ENCODE measurements at regions not wholly inside any gene's neighbourhood (a gene's known extent, or its start where the extent isn't known, plus 50 kb on each side); places are given as distances from the start of the nearest gene placed in this dataset.

DNA sequence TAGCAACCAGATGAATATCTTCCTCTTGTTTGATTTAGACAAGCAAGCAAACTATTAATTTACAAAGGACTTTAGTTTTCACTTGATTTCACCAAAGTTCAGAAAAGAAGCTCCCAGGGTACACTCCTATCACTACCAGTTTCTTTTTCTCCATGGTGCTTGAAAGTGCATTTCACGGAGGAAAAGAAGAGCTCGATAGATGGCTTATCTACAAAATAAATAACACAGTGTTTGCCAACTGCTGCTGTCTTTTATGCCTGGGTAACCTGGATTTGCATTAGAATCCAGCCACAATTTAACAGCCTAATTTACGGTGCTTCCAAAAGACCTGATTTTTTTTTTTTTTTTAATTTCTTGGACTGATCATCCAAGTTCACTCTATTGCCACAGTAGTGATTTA, 275.7 kb downstream of the GPR37 start:
- Histone ChIP-seq H3K4me3 (ENCODE audit: low read length) (no peak overlapping the region), H3K4me2 (ENCODE audit: low read length) (no peak overlapping the region), H3K36me3 (ENCODE audit: insufficient read depth, low read length) (no peaks in the 10 kb centered on the region), H3K27me3 (ENCODE audit: control insufficient read depth, insufficient read depth, low read length) (no peaks in the 10 kb centered on the region), H3K4me1 (ENCODE audit: control insufficient read depth, insufficient read depth, low read length) (no peaks in the 10 kb centered on the region), H3K9me3 (replicated peaks; ENCODE audit: low read length) (no peaks in the 10 kb centered on the region), H3K9ac (ENCODE audit: low read depth, low read length) (no peak overlapping the region)

DNA sequence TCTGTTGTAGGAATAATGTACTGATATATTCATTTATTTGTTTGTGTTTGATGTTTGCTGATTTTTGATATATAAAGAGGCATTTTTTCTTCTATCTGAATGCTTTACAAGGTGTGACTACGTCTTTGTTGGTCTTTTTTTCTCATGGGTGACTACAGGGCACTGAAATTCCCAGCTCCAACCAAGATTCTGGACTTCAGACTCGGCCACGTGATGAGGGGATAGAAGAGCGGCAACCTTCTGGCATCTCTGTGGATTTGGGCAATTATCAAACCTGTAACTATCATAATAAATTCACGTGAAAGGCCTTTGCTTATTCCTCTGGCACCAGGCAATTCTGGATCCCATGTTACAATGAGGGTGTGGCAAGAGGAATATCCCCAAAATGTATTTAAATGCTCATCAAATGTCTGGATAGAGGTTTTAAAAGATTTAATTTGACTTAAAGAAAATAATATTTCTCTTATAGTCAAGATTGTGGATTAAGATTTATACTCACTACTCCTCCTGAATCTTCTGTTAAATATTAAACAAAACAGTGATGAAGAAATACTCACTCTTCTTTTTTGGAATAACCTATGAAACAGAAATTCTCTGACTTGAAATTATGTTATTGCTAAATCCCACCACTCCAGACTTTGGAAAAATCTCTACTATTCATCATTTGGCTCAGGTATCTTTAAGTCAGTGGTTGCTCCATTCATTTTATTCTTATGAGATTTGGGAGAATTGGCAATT, 276.3 kb downstream of the GPR37 start:
- H3K4me1 ChIP-seq (ENCODE audit: control insufficient read depth, insufficient read depth, low read length), result no peaks in the 10 kb centered on the region
- no peaks in the 10 kb centered on the region for H3K9me3 ChIP-seq (replicated peaks; ENCODE audit: low read length)
- H3K27me3 ChIP-seq (ENCODE audit: control insufficient read depth, insufficient read depth, low read length), result no peaks in the 10 kb centered on the region
- H3K36me3 ChIP-seq (ENCODE audit: insufficient read depth, low read length), result no peaks in the 10 kb centered on the region
- H3K4me2 ChIP-seq (ENCODE audit: low read length), result no peak overlapping the region
- H3K4me3 ChIP-seq (ENCODE audit: low read length), result no peak overlapping the region
- no peak overlapping the region for H3K9ac ChIP-seq (ENCODE audit: low read depth, low read length)

DNA sequence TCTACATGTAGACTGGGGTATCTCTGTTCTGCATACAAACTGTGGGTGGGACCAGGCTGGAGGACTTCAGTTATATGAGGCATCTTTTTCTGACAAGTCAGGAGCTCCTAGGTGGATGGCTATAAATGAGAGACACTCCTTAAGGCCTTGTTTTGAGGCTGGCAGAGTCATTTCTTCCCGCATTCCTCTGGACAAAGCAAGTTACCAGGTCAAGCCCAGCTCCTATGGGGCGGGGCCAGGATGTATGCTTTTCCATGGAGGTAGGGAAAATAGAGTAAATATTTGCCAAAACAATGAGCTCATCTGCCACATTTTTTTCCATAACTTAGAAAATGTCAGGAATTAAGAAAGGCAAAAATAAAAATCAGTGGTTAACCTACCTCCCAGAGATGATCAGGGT, 283.4 kb downstream of the GPR37 start:
- no peaks in the 10 kb centered on the region for H3K4me1 ChIP-seq (ENCODE audit: control insufficient read depth, insufficient read depth, low read length)
- no peak overlapping the region for H3K4me2 ChIP-seq (ENCODE audit: low read length)
- no peak overlapping the region for H3K4me3 ChIP-seq (ENCODE audit: low read length)
- no peaks in the 10 kb centered on the region for H3K36me3 ChIP-seq (ENCODE audit: insufficient read depth, low read length)
- H3K9ac ChIP-seq (ENCODE audit: low read depth, low read length), result no peak overlapping the region
- H3K9me3 ChIP-seq (replicated peaks; ENCODE audit: low read length), result no peaks in the 10 kb centered on the region
- H3K27me3 ChIP-seq (ENCODE audit: control insufficient read depth, insufficient read depth, low read length), result no peaks in the 10 kb centered on the region

DNA sequence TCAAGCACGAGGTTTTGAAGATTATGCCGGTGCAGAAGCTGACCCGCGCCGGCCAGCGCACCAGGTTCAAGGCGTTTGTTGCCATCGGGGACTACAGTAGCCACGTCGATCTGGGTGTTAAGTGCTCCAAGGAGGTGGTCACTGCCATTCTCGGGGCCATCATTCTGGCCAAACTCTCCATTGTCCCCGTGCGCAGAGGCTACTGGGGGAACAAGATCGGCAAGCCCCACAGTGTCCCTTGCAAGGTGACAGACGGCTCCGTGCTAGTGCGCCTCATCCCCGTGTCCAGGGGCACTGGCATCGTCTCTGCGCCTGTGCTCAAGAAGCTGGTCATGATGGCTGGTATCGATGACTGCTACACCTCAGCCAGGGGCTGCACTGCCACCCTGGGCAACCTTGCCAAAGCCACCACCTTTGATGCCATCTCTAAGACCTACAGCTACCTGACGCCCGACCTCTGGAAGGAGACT, 284.7 kb downstream of the GPR37 start:
- no peaks in the 10 kb centered on the region for H3K27me3 ChIP-seq (ENCODE audit: control insufficient read depth, insufficient read depth, low read length)
- no peak overlapping the region for H3K9ac ChIP-seq (ENCODE audit: low read depth, low read length)
- H3K9me3 ChIP-seq (replicated peaks; ENCODE audit: low read length), result no peaks in the 10 kb centered on the region
- H3K4me3 ChIP-seq (ENCODE audit: low read length), result no peak overlapping the region
- no peak overlapping the region for H3K4me2 ChIP-seq (ENCODE audit: low read length)
- H3K4me1 ChIP-seq (ENCODE audit: control insufficient read depth, insufficient read depth, low read length), result no peaks in the 10 kb centered on the region
- no peaks in the 10 kb centered on the region for H3K36me3 ChIP-seq (ENCODE audit: insufficient read depth, low read length)

DNA sequence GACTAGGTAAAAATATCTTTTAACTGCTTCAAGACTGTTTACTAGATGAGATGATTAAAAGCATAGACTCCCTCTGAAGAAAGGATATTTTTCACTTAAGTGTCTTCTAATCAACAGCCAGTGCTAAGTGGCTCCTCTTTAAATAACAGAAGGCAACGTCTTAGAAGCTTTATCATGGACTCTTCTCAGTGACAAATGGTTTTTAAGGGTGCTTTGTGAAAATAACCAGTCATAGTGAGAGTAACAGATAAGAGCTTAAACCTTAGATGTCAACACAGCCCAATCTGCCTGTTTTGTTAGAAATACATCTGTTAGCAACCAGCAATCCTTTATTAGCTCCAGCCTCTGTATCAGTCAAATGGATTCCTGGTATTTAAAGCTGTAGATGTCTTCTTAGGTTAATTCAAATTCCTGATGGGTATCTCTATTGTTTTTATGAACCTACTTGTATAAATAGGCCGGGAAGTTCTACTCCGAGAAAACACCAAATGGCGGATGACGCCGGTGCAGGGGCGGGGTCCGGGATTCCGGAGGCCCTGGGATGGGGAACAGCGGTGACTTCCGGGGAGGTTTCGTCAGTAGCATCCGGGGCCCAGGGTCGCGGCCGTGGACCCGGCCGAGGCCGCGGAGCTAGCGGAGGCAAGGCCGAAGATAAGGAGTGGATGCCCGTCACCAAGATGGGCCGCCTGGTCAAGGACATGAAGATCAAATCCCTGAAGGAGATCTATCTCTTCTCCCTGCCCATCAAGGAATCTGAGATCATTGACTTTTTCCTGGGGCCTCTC, 285.4 kb downstream of the GPR37 start:
- no peak overlapping the region for H3K9ac ChIP-seq (ENCODE audit: low read depth, low read length)
- H3K36me3 ChIP-seq (ENCODE audit: insufficient read depth, low read length), result no peaks in the 10 kb centered on the region
- H3K9me3 ChIP-seq (replicated peaks; ENCODE audit: low read length), result no peaks in the 10 kb centered on the region
- H3K27me3 ChIP-seq (ENCODE audit: control insufficient read depth, insufficient read depth, low read length), result no peaks in the 10 kb centered on the region
- H3K4me3 ChIP-seq (ENCODE audit: low read length), result no peak overlapping the region
- no peak overlapping the region for H3K4me2 ChIP-seq (ENCODE audit: low read length)
- no peaks in the 10 kb centered on the region for H3K4me1 ChIP-seq (ENCODE audit: control insufficient read depth, insufficient read depth, low read length)

DNA sequence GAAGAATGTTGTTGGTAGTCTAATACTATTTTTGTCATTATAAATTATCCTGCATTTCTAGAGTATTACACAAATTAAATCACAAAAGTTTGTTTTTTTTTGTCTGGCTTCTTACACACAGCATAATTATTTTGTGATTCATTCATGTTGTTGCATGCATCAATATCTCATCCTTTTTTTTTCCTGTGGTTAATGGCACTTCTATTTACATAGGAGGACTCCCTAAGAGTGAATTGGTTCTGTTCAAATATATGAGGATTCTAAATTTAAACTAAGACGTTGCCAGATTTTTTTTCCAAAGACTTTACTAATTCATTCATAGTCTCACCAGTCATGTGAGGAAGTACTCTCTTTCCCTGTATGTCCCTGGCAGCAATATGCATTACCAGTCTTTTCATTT, 303.3 kb downstream of the GPR37 start:
- no peaks in the 10 kb centered on the region for H3K9me3 ChIP-seq (replicated peaks; ENCODE audit: low read length)
- no peaks in the 10 kb centered on the region for H3K36me3 ChIP-seq (ENCODE audit: insufficient read depth, low read length)
- peaks cover 26% of the 10 kb centered on the region for H3K4me1 ChIP-seq (ENCODE audit: control insufficient read depth, insufficient read depth, low read length)
- no peak overlapping the region for H3K4me2 ChIP-seq (ENCODE audit: low read length)
- no peak overlapping the region for H3K9ac ChIP-seq (ENCODE audit: low read depth, low read length)
- no peak overlapping the region for H3K4me3 ChIP-seq (ENCODE audit: low read length)
- no peaks in the 10 kb centered on the region for H3K27me3 ChIP-seq (ENCODE audit: control insufficient read depth, insufficient read depth, low read length)

DNA sequence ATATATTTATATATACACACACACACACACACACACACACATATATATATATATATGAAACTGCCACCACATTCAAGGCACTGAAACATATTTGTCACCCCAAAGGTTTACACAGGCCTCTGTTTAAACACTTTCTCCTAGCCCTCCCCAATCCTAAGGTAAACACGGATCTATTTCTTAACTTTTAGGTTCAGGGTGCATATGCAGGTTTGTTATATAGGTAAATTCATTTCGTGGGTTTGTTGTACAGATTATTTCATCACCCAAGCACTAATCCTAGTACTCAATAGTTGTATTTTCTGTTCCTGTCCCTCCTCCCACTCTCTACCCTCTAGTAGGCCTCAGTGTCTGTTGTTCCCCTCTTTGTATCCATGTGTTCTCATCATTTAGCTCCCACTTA, 305.0 kb downstream of the GPR37 start:
- Histone ChIP-seq H3K36me3 (ENCODE audit: insufficient read depth, low read length) (no peaks in the 10 kb centered on the region), H3K4me1 (ENCODE audit: control insufficient read depth, insufficient read depth, low read length) (peaks cover 26% of the 10 kb centered on the region), H3K4me2 (ENCODE audit: low read length) (no peak overlapping the region), H3K9ac (ENCODE audit: low read depth, low read length) (no peak overlapping the region), H3K9me3 (replicated peaks; ENCODE audit: low read length) (no peaks in the 10 kb centered on the region), H3K4me3 (ENCODE audit: low read length) (no peak overlapping the region), H3K27me3 (ENCODE audit: control insufficient read depth, insufficient read depth, low read length) (no peaks in the 10 kb centered on the region)

DNA sequence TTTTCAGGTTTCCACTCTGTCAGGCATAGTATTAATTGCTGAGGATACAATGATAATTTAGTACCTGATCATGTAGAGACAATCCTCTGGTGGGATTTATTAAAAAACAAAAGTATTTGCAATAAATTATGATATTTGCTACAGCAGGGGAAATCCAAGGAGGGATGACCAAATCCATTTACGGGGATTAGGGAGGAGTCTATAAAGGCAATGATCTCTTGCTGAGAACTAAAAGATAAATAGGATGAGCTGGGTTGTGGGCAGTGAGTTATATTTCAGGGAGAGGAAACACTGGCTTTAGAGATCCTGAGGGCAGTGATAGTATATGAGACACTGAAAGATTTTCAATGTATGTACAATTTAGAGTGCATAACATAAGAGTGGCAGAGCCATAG, 305.5 kb downstream of the GPR37 start:
- no peak overlapping the region for H3K4me3 ChIP-seq (ENCODE audit: low read length)
- no peak overlapping the region for H3K9ac ChIP-seq (ENCODE audit: low read depth, low read length)
- H3K4me1 ChIP-seq (ENCODE audit: control insufficient read depth, insufficient read depth, low read length), result peaks cover 26% of the 10 kb centered on the region
- no peak overlapping the region for H3K4me2 ChIP-seq (ENCODE audit: low read length)
- no peaks in the 10 kb centered on the region for H3K27me3 ChIP-seq (ENCODE audit: control insufficient read depth, insufficient read depth, low read length)
- no peaks in the 10 kb centered on the region for H3K36me3 ChIP-seq (ENCODE audit: insufficient read depth, low read length)
- H3K9me3 ChIP-seq (replicated peaks; ENCODE audit: low read length), result no peaks in the 10 kb centered on the region

DNA sequence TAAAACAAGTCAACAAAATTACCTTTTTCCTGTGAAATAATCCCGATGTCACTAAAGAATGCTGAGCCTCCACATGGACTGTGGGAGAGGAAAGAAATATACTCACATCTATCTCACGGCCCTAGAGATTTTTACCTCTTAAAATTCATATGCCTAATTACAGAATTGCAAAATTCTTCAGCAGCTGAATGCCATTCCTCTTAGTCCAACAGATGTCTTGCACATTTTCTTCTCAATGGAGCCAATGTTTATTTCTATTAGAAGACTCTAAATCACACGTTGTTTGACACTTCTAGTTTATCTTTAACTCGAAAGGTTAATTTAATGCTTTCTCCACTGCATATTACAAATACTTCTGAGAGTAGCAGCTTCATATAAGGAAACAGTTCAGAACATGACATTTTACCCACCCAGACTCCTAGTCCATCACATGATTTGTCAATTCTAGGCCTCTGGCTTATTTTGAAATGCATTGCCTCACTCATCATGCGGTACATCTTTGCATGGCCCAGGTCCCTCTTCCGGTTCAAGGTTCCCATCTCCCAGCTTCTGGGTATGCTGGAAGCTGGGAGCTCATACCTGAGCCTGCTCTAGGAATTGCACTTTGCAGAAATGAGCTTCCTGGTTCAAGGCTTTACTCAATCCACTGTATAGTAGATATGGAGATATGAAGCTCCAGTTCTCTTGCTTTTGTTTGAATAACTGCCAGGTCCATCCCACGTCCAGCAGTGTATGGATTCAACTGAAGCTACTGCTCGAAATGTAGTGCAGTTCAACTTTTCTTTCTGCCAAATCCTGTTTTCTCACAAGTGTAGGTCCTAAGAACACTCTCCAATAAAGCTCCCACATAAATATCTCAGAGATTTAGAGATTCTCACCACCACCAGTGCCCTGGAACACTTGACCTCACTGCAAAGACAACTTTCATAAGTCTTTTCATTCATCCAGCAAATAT, 306.2 kb downstream of the GPR37 start:
- H3K36me3 ChIP-seq (ENCODE audit: insufficient read depth, low read length), result no peaks in the 10 kb centered on the region
- no peak overlapping the region for H3K4me2 ChIP-seq (ENCODE audit: low read length)
- H3K4me3 ChIP-seq (ENCODE audit: low read length), result no peak overlapping the region
- peaks cover 26% of the 10 kb centered on the region for H3K4me1 ChIP-seq (ENCODE audit: control insufficient read depth, insufficient read depth, low read length)
- H3K9ac ChIP-seq (ENCODE audit: low read depth, low read length), result no peak overlapping the region
- no peaks in the 10 kb centered on the region for H3K27me3 ChIP-seq (ENCODE audit: control insufficient read depth, insufficient read depth, low read length)
- no peaks in the 10 kb centered on the region for H3K9me3 ChIP-seq (replicated peaks; ENCODE audit: low read length)

DNA sequence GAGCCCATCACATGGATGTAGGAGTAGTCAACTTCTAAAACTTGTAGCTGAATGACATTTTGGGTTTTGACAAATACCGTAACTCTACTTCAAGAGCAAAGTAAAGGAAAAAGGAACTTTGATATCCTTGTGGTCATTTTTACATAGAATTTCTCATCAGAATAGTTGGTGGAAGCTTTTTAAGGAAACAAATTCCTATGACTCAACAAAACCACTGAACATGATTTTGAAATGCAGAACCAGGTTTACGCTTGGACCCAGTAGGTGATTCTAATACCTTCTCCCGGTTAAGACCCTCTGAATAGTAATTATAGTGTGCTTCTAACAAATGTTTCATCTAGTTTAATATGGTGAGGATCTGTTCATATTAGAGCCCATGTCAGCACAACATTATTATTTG, 307.8 kb downstream of the GPR37 start:
- Histone ChIP-seq H3K4me3 (ENCODE audit: low read length) (no peak overlapping the region), H3K36me3 (ENCODE audit: insufficient read depth, low read length) (no peaks in the 10 kb centered on the region), H3K9me3 (replicated peaks; ENCODE audit: low read length) (no peaks in the 10 kb centered on the region), H3K4me2 (ENCODE audit: low read length) (no peak overlapping the region), H3K4me1 (ENCODE audit: control insufficient read depth, insufficient read depth, low read length) (peaks cover 26% of the 10 kb centered on the region), H3K27me3 (ENCODE audit: control insufficient read depth, insufficient read depth, low read length) (no peaks in the 10 kb centered on the region), H3K9ac (ENCODE audit: low read depth, low read length) (no peak overlapping the region)

DNA sequence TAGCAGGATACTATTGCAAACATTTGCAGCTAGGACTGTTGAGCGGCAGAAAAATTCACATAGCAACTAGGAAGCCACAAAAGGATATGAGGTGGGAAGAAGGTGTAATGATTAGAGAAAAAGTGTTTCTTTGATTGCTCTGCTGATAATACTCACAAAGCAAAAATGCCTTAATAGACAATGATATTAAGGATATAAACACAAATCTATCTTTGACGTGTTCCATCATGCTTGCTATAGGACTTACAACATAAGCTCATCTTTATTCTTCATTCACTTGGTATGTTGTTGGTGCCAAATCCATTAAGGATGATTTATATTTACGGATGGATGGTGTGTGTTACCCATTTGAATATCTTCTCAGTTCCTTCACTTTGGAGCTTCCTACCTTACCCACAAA, 309.3 kb downstream of the GPR37 start:
- Histone ChIP-seq H3K9me3 (replicated peaks; ENCODE audit: low read length) (no peaks in the 10 kb centered on the region), H3K27me3 (ENCODE audit: control insufficient read depth, insufficient read depth, low read length) (no peaks in the 10 kb centered on the region), H3K9ac (ENCODE audit: low read depth, low read length) (no peak overlapping the region), H3K4me1 (ENCODE audit: control insufficient read depth, insufficient read depth, low read length) (peaks cover 21% of the 10 kb centered on the region), H3K4me2 (ENCODE audit: low read length) (no peak overlapping the region), H3K36me3 (ENCODE audit: insufficient read depth, low read length) (no peaks in the 10 kb centered on the region), H3K4me3 (ENCODE audit: low read length) (no peak overlapping the region)

Measured in skeletal muscle satellite cell (primary cell).